A673 (cell line): ENCODE measurements at regions not wholly inside any gene's neighbourhood (a gene's known extent, or its start where the extent isn't known, plus 50 kb on each side); places are given as distances from the start of the nearest gene placed in this dataset.

Experiments used
- EZH2 ChIP-seq: fragments of 200-600 bp; sonication (generic); IDR thresholded peaks from 2 replicates; pipeline ENCODE4 v1.6.1; 2017; ENCODE audit warnings: borderline replicate concordance, low read depth, mild to moderate bottlenecking, mixed read lengths, antibody characterized with exemption, low read length; ENCODE audit not compliant: poor library complexity, severe bottlenecking
- TF ChIP-seq, protein P1 (sequence below): fragments of 300-800, 200-600 bp; sonication (generic); conservative IDR thresholded peaks from 2 replicates; pipeline ENCODE4 v1.5.1; 2017; ENCODE audit warnings: low read depth, mild to moderate bottlenecking, antibody characterized with exemption, low read length, moderate library complexity, mixed read lengths

GRCh38 chr1:103341377-103341880 is 184.1 kb upstream of the RNPC3 start:
- TF ChIP-seq, protein P1, sequence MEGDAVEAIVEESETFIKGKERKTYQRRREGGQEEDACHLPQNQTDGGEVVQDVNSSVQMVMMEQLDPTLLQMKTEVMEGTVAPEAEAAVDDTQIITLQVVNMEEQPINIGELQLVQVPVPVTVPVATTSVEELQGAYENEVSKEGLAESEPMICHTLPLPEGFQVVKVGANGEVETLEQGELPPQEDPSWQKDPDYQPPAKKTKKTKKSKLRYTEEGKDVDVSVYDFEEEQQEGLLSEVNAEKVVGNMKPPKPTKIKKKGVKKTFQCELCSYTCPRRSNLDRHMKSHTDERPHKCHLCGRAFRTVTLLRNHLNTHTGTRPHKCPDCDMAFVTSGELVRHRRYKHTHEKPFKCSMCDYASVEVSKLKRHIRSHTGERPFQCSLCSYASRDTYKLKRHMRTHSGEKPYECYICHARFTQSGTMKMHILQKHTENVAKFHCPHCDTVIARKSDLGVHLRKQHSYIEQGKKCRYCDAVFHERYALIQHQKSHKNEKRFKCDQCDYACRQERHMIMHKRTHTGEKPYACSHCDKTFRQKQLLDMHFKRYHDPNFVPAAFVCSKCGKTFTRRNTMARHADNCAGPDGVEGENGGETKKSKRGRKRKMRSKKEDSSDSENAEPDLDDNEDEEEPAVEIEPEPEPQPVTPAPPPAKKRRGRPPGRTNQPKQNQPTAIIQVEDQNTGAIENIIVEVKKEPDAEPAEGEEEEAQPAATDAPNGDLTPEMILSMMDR = no peak
- no peak for TF ChIP-seq EZH2
